NCI-H2107 treated with DMSO at 0.1 percent for 48 hours (cell line): ENCODE measurements at regions not wholly inside any gene's neighbourhood (a gene's known extent, or its start where the extent isn't known, plus 50 kb on each side); places are given as distances from the start of the nearest gene placed in this dataset.
"Not testable (repeated sequence)": the region's sequence is repeated elsewhere in the genome, so short reads cannot be mapped to it uniquely, and the experiment has no call there.

Experiments
- DNase-seq: peaks from one replicate; lab custom pipeline; 2025; ENCODE audit not compliant: unreplicated experiment; lab: John Stamatoyannopoulos, UW

GRCh38 chr2:181737302-181737701 lies 57.0 kb upstream of the NEUROD1 start:
- not testable (repeated sequence) for DNase-seq

DNA sequence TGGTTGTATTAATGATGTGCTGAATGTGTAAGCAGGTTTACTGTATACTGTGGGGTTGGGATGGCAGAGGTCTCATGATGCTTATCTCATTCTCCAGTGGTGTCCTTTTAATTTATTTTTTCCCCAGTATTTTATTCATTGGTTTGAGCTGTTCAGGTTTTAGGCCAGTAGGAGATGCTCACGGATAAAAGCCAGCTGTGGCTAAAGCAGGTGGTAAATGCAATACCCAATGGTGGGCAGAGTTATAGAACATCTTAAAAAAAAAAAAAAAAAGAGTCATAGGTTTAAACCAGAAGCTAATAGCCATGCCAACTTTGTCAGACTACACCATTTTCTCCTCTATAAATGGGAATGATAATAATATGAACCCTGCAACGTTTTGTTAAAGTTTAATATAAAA lies 57.8 kb upstream of the NEUROD1 start:
- no peak for DNase-seq

DNA sequence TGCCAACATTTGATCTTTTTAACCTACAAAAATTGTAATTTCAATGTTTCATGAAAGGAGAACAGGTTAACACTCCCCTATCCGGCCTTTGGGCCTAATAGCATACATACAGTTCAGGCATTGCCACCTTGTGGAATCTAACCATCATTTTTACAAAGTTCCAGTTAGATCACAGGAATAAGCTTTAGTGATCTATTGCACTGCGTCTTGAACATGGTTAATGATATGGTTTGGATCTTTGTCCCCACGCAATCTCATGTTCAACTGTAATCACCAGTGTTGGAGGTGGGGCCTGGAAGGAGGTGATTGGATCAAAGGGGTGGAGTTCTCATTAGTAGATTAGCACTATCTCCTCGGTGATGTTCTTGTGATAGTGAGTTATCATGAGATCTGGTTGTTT lies 58.2 kb upstream of the NEUROD1 start:
- DNase-seq, result no peak

GRCh38 chr2:181741756-181742155 lies 61.4 kb upstream of the NEUROD1 start:
- no peak for DNase-seq

DNA sequence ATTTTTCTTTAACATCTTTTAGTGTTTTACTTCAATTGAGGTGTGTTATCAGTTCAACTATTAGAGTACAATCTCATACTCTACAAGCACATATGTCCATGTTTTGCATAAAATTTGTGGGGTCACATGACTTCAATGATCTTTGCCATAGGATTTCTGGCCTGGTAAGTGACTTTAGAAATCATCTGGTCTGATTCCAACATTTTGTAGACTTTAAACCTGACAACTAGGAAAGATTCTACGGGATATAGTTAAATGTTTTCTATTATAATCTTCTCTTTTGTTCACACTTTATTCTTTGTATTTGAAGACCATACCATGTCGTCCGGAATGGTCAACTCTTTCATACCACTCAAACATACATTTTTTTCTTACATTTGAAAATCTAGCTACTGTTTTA lies 62.0 kb upstream of the NEUROD1 start:
- no peak for DNase-seq

DNA sequence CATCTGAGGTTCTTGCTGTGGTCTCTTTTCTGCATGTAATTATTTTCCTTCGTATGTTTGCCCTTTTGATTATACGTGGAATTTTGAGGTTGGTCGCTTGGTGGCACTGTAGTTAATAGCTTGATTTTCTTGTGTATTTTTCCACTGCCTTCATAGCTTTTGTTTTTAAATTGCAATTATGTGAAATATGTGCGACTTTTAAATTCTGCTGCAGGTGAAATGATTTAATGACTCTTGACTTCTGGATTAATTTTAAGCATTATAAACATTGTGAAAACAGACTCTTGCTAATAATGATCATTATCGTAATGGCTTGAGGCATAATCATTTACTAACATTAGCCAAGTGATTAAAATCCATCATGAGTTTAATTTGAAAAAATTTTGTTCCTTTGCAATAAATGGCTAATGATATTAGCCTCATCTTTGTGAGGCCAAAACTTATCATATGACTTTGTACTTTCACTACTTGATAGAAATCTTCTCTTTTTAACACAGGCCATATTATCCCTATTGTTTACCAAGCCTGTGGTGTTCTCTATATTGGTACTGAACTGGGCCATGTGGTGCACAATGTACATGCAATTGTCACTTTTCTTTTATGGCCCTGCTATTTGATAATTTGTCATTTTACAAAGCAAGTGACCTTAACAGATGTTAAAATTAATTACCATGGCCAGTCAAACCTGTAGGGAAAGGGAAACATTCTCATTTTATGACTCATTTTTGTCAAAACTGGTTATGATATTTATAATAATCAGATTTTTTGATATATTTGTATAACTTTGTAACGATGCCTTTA lies 62.8 kb upstream of the NEUROD1 start:
- peak; percentile 54 for DNase-seq

DNA sequence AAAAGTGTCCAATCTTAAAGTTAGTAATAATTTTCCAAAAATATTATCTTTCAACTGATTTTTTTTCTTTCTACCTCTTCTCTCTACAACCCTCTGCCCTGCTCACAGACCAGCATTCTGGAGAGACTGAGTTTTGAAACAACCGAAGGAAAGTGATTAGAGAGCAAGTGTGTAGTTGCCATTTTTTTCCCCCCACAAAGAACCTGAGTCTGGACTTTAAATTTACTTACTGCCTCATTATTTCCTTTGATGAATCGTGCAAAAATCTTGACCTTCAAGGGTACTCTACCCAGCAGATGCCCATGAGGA lies 63.4 kb upstream of the NEUROD1 start:
- DNase-seq, result no peak

GRCh38 chr2:181745796-181746540 lies 65.7 kb upstream of the NEUROD1 start:
- no peak for DNase-seq

GRCh38 chr2:181746844-181747243 lies 66.5 kb upstream of the NEUROD1 start:
- DNase-seq, result no peak

DNA sequence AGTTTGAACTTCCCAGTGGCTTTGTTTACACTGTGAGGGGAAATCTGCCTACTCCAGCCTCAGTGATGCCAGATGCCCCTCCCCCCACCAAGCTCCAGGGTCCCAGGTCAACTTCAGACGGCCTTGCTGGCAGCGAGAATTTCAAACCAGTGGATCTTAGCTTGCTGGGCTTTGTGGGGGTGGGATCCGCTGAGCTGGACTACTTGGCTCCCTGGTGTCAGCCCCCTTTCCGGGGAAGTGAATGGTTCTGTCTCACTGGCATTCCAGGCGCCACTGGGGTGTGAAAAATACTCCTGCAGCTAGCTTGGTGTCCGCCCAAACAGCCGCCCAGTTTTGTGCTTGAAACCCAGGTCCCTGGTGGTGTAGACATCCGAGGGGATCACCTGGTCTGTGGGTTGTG lies 70.0 kb upstream of the NEUROD1 start:
- no peak for DNase-seq

DNA sequence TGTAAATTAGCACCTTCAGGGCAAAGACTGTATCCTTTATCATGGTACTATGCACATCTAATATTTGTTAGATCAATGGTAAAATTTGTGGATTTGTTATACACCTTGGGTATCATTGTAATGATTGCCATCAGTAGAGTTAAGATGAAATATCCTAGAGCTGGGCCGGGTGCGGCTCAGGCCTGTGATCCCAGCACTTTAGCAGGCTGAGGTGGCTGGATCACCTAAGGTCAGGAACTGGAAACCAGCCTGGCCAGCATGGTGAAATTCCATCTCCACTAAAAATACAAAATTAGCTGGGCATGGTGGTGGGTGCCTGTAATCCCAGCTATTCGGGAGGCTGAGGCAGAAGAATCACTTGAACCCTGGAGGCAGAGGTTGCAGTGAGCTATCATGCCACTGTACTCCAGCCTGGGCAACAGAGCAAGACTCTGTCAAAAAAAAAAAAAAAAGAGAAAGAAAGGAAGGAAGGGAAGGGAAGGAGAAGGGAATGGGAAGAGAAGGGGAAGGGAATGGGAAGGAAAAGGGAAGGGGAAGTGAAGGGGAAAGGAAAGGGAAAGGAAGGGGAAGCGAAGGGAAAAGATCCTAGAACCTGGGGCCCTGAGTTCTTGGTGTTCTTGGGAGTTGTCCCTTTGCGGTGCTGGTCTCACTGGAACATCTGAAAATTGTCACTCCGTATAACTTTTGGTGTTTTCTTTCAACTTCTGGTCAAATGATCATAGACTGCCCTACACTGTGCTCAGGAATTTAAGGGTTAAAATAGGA lies 71.1 kb upstream of the NEUROD1 start:
- no peak for DNase-seq

DNA sequence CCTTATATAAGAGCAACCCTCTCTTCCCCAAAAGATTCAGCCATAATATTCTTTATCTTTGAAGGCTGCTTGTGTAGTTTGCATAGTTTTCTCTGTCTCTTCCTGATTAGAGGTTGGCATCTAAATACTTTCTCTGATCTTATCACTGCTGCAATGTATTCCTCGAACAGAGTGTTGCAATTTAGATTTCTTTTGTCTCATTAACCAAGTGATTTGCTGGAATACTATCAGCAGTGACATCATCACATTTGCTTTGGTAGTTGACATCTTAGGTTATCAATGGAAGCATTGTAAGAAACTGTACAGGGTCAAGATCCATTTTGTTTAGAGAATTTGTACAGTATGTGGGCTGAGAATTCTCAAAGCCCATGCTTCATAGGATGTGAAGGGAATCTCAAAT lies 72.0 kb upstream of the NEUROD1 start:
- DNase-seq, result no peak

- DNase-seq, result no peak
These were observed 73.4 kb upstream of the NEUROD1 start for GRCh38 chr2:181753686-181754085.

GRCh38 chr2:181754105-181754504 lies 73.8 kb upstream of the NEUROD1 start:
- no peak for DNase-seq

DNA sequence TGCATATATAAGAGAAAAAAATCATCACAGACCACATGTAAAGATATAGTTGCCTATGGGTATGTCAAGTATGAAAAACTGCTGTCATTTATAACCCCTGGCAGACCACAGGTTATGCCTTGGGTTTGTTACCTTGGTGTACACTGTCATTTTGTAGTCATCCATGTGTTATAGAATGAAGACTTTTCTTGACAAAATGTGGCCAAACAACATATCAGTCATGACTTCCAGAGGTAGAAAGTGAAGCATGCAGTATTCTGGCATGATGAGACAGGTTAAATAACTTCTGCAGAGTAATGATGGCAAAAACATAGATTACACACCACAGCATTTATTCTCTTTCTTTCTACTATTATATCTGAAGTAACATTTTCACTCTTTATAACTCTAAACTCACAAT lies 74.9 kb upstream of the NEUROD1 start:
- DNase-seq, result no peak

DNA sequence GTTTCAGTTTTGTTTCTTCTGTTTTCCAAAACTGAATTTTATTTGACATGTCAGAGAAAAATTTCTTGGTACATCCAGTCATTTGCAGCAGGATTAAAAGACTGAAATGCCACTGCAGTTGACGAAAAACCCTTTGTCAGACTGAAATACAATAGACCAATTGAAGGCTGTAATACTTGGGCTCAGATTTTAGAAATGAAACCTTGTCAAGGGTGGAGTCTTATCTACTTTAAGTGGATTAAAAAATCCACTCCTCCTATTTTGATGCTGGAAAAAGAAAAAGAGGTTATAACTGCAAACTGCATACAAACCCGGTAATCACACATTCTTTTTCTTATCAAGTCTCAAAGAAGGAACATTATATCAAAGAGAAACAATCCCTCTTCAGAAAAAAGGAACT lies 80.2 kb upstream of the NEUROD1 start:
- DNase-seq, result no peak

DNA sequence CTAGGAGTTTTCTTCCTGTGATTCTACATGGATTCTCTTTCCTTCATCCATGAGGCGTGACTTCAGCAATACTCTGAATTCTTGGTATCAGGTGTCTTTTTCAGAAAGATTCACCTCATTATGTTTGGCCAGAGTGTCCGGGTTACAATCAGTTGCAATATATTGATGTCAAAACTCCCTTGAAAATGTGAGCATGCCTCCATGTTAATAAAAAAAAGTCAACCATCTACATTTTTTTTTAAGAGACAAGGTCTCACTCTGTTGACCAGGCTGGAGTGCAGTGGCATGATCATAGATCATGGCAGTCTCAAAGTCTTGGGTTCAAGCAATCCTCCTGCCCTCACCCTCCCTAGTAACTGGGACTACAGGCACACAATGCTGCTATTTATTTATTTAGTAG lies 80.9 kb upstream of the NEUROD1 start:
- no peak for DNase-seq

DNA sequence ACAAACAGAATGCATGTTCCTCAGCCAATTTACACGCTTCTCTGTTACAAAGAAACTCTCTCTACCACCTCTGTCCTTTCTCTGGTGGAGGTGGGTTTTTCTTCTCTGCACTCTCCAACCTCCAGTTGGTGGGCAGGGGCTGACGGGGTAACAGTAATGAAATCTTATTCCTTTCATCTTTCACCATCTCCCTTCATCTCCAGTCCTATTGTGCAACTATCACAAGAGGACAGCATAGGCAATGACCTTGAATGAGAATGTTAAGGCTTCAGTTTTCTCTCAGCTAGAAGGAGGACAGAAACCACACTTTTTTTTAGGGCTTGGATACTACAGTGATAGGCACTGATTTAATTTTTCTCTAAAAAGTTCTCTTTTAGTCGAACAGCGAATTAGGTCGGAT lies 81.7 kb upstream of the NEUROD1 start:
- DNase-seq, result no peak

DNA sequence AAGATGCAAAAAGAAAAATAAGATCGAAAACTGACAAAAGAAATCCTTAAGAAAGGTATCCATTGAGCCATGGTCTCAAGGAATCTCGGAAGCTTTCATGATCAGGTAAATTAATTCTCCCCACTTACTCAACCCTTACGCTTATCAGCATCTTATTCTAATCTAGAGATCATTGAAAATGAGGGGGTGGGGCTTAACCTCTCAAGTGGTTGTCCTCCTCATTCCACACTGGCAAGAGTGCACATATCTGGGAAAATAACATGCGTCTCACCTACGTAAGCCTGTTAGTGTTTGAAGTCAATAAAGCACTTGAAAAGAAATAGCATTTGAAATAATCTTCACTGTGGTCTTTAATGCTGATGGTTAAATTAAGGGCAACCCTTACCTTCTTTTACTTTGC lies 82.5 kb upstream of the NEUROD1 start:
- no peak for DNase-seq

GRCh38 chr2:181763423-181763822 lies 83.1 kb upstream of the NEUROD1 start:
- DNase-seq, result no peak

GRCh38 chr2:181764095-181764963 lies 84.0 kb upstream of the NEUROD1 start:
- DNase-seq, result no peak
